ENCODE measurements at regions not wholly inside any gene's neighbourhood (a gene's known extent, or its start where the extent isn't known, plus 50 kb on each side); places are given as distances from the start of the nearest gene placed in this dataset.

- TF ChIP-seq FOXP2 (optimal IDR thresholded peaks at IDR 0.05; ENCODE audit: borderline replicate concordance, extremely low read depth, extremely low read length, insufficient read depth) (no peak), REST (IDR thresholded peaks at IDR 0.05; ENCODE audit: insufficient read depth in 1 of 2, low read depth in 2 of 2, low read length in 2 of 2) (no peak; a peak in 1 of 4 replicates), TAF1 (IDR thresholded peaks at IDR 0.05; ENCODE audit: borderline replicate concordance, insufficient read depth, low read length) (no peak), POLR2AphosphoS5 (IDR thresholded peaks at IDR 0.05; ENCODE audit: low read depth, low read length) (no peak), SIN3A (IDR thresholded peaks at IDR 0.05; ENCODE audit: borderline replicate concordance, insufficient read depth, low read length) (no peak)
These were observed 746.0 kb upstream of the ADGRB3 start for GRCh38 chr6:67888886-67889681.

DNA sequence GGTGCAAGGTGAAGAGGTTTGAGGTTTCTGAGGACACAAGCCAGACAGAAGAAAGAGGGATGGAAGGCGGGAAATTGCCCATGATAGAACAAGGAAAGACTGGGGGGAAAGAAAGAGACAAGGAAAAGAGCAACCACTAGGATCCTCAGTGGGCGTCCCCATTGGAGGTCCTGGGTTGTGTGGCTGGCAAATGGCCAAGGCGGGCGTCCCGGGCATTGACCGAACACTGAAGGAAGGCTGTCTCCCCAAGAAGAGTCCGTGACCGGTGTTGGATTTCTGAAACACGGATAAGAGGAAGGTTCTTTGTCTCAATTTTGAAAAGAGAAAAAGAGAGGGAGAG, 746.6 kb upstream of the ADGRB3 start:
- TF ChIP-seq REST (IDR thresholded peaks at IDR 0.05; ENCODE audit: insufficient read depth in 1 of 2, low read depth in 2 of 2, low read length in 2 of 2) (no peak), SIN3A (IDR thresholded peaks at IDR 0.05; ENCODE audit: borderline replicate concordance, insufficient read depth, low read length) (no peak), FOXP2 (optimal IDR thresholded peaks at IDR 0.05; ENCODE audit: borderline replicate concordance, extremely low read depth, extremely low read length, insufficient read depth) (no peak), TAF1 (IDR thresholded peaks at IDR 0.05; ENCODE audit: borderline replicate concordance, insufficient read depth, low read length) (no peak), POLR2AphosphoS5 (IDR thresholded peaks at IDR 0.05; ENCODE audit: low read depth, low read length) (no peak)

- no peak for TF ChIP-seq TAF1 (IDR thresholded peaks at IDR 0.05; ENCODE audit: borderline replicate concordance, insufficient read depth, low read length)
- no peak for TF ChIP-seq SIN3A (IDR thresholded peaks at IDR 0.05; ENCODE audit: borderline replicate concordance, insufficient read depth, low read length)
- no peak for TF ChIP-seq REST (IDR thresholded peaks at IDR 0.05; ENCODE audit: insufficient read depth in 1 of 2, low read depth in 2 of 2, low read length in 2 of 2)
- no peak for TF ChIP-seq POLR2AphosphoS5 (IDR thresholded peaks at IDR 0.05; ENCODE audit: low read depth, low read length)
- TF ChIP-seq FOXP2 (optimal IDR thresholded peaks at IDR 0.05; ENCODE audit: borderline replicate concordance, extremely low read depth, extremely low read length, insufficient read depth): no peak
These were observed 747.1 kb upstream of the ADGRB3 start for GRCh38 chr6:67887747-67888545.

- no peak for TF ChIP-seq TAF1 (IDR thresholded peaks at IDR 0.05; ENCODE audit: borderline replicate concordance, insufficient read depth, low read length)
- TF ChIP-seq REST (IDR thresholded peaks at IDR 0.05; ENCODE audit: insufficient read depth in 1 of 2, low read depth in 2 of 2, low read length in 2 of 2): no peak
- TF ChIP-seq FOXP2 (optimal IDR thresholded peaks at IDR 0.05; ENCODE audit: borderline replicate concordance, extremely low read depth, extremely low read length, insufficient read depth): no peak
- TF ChIP-seq POLR2AphosphoS5 (IDR thresholded peaks at IDR 0.05; ENCODE audit: low read depth, low read length): no peak
- TF ChIP-seq SIN3A (IDR thresholded peaks at IDR 0.05; ENCODE audit: borderline replicate concordance, insufficient read depth, low read length): no peak
These were observed 747.7 kb upstream of the ADGRB3 start for GRCh38 chr6:67887419-67887746.
